ENCODE measurements at regions not wholly inside any gene's neighbourhood (a gene's known extent, or its start where the extent isn't known, plus 50 kb on each side); places are given as distances from the start of the nearest gene placed in this dataset.
"Not testable (repeated sequence)": the region's sequence is repeated elsewhere in the genome, so short reads cannot be mapped to it uniquely, and the experiment has no call there.

- no peak for TF ChIP-seq CTCF (IDR thresholded peaks at IDR 0.05; ENCODE audit: low read depth, low read length)
- no peak overlapping the region for H3K4me3 ChIP-seq (ENCODE audit: low read depth, low read length)
These were observed 275.2 kb downstream of the QDPR start for GRCh38 chr4:17236686-17237085.

- no peak for TF ChIP-seq CTCF (IDR thresholded peaks at IDR 0.05; ENCODE audit: low read depth, low read length)
- no peak overlapping the region for H3K4me3 ChIP-seq (ENCODE audit: low read depth, low read length)
These were observed 277.2 kb downstream of the QDPR start for GRCh38 chr4:17234678-17235077.

- no peak overlapping the region for H3K4me3 ChIP-seq (ENCODE audit: low read depth, low read length)
- TF ChIP-seq CTCF (IDR thresholded peaks at IDR 0.05; ENCODE audit: low read depth, low read length): no peak
These were observed 279.2 kb downstream of the QDPR start for GRCh38 chr4:17232566-17233253.

- H3K4me3 ChIP-seq (ENCODE audit: low read depth, low read length): not testable (repeated sequence)
These were observed 279.9 kb downstream of the QDPR start for GRCh38 chr4:17231880-17232475.

- no peak overlapping the region for H3K4me3 ChIP-seq (ENCODE audit: low read depth, low read length)
- no peak for TF ChIP-seq CTCF (IDR thresholded peaks at IDR 0.05; ENCODE audit: low read depth, low read length)
These were observed 281.2 kb downstream of the QDPR start for GRCh38 chr4:17230727-17231126.

GRCh38 chr4:17220816-17221215 lies 291.1 kb downstream of the QDPR start:
- H3K4me3 ChIP-seq (ENCODE audit: low read depth, low read length): no peak overlapping the region
- TF ChIP-seq CTCF (IDR thresholded peaks at IDR 0.05; ENCODE audit: low read depth, low read length): no peak

- H3K4me3 ChIP-seq (ENCODE audit: low read depth, low read length): no peak overlapping the region
- TF ChIP-seq CTCF (IDR thresholded peaks at IDR 0.05; ENCODE audit: low read depth, low read length): no peak
These were observed 293.1 kb downstream of the QDPR start for GRCh38 chr4:17218786-17219185.

Measured in WI38 (cell line).